ENCODE measurements at regions not wholly inside any gene's neighbourhood (a gene's known extent, or its start where the extent isn't known, plus 50 kb on each side); places are given as distances from the start of the nearest gene placed in this dataset.
A peak's percentile ranks its signal among the peaks of the same experiment; 100 is the strongest.

DNA sequence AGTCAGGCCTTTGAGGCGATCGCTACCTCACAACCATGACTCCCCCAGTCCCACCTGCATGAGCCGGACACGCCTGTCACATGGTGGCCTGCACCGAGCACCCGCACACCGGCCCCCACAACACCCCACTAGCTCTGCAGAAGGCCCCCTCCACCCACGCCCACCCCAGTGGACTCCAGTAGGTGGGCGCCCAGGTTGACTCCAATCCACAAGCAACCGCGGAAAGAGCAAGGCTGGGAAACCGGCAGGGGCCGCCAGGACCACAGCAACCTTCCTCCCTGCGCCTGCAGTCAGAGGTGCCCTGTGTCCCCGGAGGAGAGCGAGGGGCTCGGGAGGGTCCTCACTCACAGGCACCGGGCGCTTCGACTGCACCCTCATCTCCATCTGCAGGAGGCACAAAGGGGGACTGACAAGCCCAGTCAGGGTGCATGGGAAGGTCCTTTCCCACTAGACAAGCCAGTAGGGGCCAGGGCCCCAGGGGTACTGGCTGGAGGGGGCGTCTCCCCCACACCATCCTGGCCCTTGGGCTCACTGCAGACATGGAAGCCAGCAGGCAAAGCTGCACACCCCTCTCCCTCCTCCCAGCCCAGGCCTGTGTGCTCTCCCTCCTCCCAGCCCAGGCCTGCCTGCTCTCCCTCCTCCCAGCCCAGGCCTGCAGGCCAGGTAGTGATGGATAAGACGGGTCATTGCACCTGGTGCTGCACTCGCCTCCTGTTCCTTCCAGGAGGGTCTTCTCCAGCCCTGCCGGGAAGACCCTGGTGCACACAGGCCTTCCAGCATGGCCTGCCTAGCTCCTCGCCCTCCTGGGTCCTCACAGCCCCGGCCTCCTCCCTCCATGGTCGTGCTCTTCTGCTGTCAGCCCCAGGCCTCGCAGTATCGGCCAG lies 137.2 kb downstream of the DLL1 start:
- Mint-ChIP-seq H3K9me3 (no peaks in the 10 kb centered on the region), H3K36me3 (no peaks in the 10 kb centered on the region), H3K27me3 (peaks cover 18% of the 10 kb centered on the region), H3K27ac (no peak overlapping the region), H3K4me3 (no peak overlapping the region), H3K4me1 (ENCODE audit: unreplicated experiment) (peaks cover 24% of the 10 kb centered on the region)
- DNase-seq (ENCODE audit: extremely low spot score, unreplicated experiment) = no peak
- TF ChIP-seq, protein P1, sequence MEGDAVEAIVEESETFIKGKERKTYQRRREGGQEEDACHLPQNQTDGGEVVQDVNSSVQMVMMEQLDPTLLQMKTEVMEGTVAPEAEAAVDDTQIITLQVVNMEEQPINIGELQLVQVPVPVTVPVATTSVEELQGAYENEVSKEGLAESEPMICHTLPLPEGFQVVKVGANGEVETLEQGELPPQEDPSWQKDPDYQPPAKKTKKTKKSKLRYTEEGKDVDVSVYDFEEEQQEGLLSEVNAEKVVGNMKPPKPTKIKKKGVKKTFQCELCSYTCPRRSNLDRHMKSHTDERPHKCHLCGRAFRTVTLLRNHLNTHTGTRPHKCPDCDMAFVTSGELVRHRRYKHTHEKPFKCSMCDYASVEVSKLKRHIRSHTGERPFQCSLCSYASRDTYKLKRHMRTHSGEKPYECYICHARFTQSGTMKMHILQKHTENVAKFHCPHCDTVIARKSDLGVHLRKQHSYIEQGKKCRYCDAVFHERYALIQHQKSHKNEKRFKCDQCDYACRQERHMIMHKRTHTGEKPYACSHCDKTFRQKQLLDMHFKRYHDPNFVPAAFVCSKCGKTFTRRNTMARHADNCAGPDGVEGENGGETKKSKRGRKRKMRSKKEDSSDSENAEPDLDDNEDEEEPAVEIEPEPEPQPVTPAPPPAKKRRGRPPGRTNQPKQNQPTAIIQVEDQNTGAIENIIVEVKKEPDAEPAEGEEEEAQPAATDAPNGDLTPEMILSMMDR (conservative IDR thresholded peaks at IDR 0.05) = no peak

DNA sequence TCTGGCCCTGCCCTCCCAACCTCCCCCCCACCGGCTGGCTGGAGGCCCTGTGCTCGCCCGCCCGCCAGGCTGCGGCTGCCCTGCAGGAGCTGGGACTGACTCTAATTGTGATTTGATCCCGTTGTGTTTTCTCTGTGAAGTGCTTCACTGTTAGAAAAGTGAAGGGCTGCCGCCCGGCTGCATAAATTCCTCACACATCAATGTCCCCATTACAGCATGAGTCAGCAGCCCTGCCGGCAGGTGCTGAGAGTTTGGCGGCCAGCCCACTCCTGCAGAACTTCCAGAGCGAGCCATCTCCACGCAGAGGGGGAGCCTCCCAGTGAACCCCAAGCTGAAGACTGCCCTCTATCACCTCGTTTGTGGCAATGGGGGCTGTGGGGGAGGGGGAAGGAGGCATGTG lies 137.9 kb downstream of the DLL1 start:
- H3K36me3 Mint-ChIP-seq = no peaks in the 10 kb centered on the region
- no peak overlapping the region for H3K4me3 Mint-ChIP-seq
- no peak overlapping the region for H3K27ac Mint-ChIP-seq
- H3K9me3 Mint-ChIP-seq = no peaks in the 10 kb centered on the region
- H3K4me1 Mint-ChIP-seq (ENCODE audit: unreplicated experiment) = peaks cover 29% of the 10 kb centered on the region
- no peak for DNase-seq (ENCODE audit: extremely low spot score, unreplicated experiment)
- peaks cover 24% of the 10 kb centered on the region for H3K27me3 Mint-ChIP-seq
- TF ChIP-seq, protein P1 (conservative IDR thresholded peaks at IDR 0.05) = no peak

DNA sequence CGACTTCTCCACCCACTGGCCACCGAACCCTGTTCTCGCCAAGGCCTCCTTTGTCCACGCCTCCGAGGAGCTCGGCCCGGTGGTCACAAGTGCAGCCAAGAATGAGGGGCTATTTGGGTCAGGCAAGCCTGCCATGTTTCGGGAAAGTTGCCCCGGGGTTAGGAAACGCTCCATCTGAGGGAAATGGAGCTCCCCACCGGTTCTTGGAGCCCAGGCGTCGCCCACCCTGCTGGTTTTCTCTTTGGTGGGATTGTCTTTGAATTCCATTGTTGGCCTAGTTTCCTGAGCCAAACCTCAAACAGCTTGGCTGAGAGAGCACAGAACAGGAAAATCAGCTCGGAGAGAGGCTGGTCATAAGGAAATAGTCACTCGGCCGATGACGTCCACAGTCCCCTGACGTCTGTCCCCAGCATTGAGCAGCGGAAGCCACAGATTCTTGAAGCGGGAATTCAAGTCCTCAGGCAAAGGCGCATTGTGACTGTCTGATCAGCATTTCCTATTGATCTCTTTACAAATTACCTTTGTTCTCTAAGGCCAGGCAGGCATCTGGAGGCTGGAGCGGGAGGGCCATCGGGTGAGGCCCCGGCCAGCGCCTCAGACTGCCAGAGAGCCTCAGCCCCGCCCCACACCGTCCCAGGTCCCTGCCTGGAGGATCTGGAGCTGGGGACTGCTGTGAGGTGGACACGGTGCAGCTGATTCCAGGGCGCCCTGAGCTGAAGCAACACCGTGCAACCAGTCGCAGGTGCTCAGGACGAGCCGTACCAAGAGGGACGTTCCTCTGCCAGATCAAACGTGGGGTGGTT lies 138.6 kb downstream of the DLL1 start:
- Mint-ChIP-seq H3K4me1 (ENCODE audit: unreplicated experiment) (peaks cover 29% of the 10 kb centered on the region), H3K36me3 (no peaks in the 10 kb centered on the region), H3K4me3 (no peak overlapping the region), H3K27ac (peak overlapping the region; percentile 82), H3K27me3 (peaks cover 24% of the 10 kb centered on the region), H3K9me3 (no peaks in the 10 kb centered on the region)
- TF ChIP-seq, protein P1 (conservative IDR thresholded peaks at IDR 0.05) = no peak
- DNase-seq (ENCODE audit: extremely low spot score, unreplicated experiment) = no peak

DNA sequence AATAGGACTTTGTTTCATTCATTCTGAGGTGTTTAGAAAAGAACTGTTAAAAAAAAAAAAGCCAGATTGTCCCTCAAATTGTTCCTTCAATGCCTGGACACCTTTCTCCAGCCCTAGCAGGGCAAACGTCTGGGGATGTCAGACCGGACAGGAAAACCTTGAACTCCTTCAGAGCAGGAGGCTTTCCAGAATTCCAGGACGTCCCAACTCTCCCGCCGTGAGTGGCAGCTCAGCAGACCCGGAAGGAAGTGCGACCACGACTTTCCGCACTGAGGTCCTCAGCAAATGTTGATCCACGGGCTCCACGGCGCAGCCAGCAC lies 139.1 kb downstream of the DLL1 start:
- Mint-ChIP-seq H3K36me3 (no peaks in the 10 kb centered on the region), H3K4me1 (ENCODE audit: unreplicated experiment) (peaks cover 29% of the 10 kb centered on the region), H3K27me3 (peaks cover 24% of the 10 kb centered on the region), H3K9me3 (no peaks in the 10 kb centered on the region), H3K27ac (peak overlapping the region; percentile 73), H3K4me3 (no peak overlapping the region)
- DNase-seq (ENCODE audit: extremely low spot score, unreplicated experiment) = no peak
- TF ChIP-seq, protein P1 (conservative IDR thresholded peaks at IDR 0.05) = no peak

DNA sequence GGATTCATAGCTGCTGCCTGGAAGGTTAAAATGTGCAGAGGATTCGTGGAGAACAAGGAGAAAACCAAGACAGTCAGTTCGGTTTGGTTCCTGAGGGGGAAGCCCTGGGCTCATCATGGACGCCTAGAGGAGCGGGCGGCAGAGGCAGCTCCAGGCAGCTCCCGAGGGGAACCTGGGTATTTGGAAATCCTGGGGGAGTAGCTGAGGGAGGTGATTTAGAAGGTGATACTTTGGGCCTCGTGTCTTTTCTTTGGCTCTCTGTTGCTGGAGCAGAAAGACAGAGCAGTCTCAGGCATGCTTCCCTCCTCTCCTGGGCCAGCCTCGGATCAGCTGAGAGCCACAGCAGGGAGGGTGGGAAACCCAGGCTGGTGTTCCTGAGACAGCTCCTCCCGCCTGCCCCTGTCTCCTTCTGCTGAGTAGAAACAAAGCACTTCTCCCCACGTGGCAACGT lies 139.5 kb downstream of the DLL1 start:
- no peaks in the 10 kb centered on the region for H3K36me3 Mint-ChIP-seq
- no peak for DNase-seq (ENCODE audit: extremely low spot score, unreplicated experiment)
- H3K27me3 Mint-ChIP-seq = peaks cover 24% of the 10 kb centered on the region
- peak overlapping the region; percentile 73 for H3K27ac Mint-ChIP-seq
- peaks cover 29% of the 10 kb centered on the region for H3K4me1 Mint-ChIP-seq (ENCODE audit: unreplicated experiment)
- no peak overlapping the region for H3K4me3 Mint-ChIP-seq
- no peaks in the 10 kb centered on the region for H3K9me3 Mint-ChIP-seq
- TF ChIP-seq, protein P1 (conservative IDR thresholded peaks at IDR 0.05) = no peak

Measured in type B pancreatic cell (in vitro differentiated cells).